Glomerular visceral epithelial cell (primary cell): ENCODE measurements at regions not wholly inside any gene's neighbourhood (a gene's known extent, or its start where the extent isn't known, plus 50 kb on each side); places are given as distances from the start of the nearest gene placed in this dataset.

Source experiments
- DNase-seq: peaks from one replicate; pipeline ENCODE4 v3.0.0-alpha.2; 2016; ENCODE audit errors: extremely low spot score

DNA sequence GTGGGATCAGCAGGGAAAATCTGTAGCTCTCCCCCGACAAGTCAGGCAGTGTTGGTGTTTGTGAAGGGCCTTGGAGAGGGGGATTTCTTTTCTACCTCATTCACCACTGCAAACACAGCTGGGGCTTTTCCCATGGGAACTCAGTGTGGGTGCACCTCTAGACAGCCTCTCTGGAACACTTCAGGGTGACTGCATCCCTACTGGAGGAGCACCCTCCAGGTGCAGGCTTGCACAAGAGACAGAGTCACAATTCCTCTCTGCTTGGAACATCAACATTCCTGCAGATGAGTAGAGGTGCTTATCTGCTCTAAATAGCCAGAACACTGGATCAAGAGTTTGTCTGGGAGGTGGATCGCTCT lies 72.7 kb upstream of the AKAP13 start:
- DNase-seq: no peak

DNA sequence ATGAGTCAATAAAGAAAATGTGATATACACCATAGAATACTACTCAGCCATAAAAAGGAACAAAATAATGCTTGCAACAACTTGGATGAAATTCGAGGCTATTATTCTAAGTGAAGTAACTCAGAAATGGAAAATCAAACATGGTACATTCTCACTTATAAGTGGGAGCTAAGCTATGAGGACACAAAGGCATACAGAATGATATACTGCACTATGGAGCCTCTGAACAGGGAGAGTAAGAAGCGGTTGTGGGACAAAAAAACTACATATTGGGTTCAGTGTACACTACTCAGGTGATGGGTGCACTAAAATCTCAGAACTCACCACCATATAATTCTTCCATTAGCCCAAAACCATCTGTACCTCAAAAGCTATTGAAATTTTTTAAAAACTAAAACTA lies 68.8 kb upstream of the AKAP13 start:
- no peak for DNase-seq

DNA sequence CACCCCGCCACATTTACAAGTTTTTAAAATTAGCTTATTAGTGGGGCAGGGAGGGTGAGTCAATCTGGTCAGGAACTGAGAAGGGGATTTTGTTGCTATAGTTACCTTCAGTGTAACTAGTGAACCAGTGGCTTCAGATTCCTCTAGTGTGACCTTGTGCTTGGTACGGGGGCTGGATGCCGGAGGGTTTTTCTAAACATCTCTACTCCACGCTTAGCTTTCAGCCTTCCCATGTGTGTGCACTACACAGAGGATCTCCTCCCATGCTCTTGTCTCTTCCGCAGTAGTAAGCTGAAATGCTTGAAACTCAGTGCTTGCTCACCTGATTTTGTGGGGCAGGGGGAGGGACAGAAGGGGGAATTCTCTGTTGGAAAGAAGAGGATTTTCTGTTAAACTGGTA lies 67.9 kb upstream of the AKAP13 start:
- DNase-seq: peak; percentile 77

DNA sequence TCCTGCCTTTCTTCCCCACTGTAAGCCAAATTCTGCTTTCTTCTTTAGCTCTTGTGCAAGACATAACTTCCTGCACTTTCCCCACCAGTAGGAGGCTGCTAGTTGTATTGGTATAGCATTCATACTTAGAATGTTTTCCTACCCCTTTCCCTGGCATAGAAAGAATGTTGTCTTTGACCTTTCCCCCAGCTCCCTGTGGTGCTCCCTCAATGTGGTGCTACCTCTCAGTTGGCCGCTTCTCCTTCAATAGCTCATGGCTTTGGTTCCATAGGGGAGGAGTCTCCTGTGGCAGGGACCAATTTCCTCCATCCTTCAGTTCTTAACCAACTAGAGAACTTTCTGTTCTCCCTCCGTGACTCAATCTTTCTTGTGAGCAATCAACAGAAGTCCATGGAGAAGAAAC lies 67.5 kb upstream of the AKAP13 start:
- peak; percentile 29 for DNase-seq

DNA sequence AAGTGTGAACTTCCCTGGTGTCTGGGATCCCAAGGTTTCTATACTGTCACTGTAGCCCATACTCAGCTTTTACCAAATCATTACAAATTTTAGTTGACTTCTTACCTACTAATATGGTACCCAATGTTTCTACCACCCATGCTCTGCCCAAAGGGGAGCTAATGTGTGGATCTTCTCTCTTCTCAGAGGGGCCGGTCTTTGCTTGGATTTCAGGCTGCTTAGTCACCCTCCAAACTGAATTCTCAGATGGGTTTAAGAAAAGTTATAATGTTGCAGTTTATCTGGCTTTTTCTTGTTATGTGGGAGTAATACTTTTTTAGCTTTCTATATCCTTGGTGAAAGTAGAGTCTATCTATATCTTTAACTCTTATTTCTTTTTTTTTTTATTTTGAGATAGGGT lies 67.1 kb upstream of the AKAP13 start:
- no peak for DNase-seq

DNA sequence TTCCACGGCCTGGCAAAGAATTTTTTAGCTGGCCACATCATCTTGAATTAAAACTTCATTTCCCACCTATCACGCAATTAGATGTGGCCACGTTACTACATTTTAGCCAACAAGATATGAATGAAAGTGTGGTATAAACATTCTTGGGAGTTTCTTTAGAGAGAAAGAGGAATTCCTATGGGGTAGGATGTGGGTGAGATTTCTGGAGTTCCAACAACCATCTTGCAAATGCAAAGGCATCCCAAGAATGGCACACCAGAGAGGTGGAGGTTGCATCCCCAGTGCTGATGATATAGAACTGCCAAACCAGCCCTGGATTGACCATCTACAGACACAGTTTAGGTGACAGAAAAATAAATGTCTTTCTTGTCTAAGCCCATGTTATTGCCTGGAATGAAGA lies 66.3 kb upstream of the AKAP13 start:
- DNase-seq: no peak

DNA sequence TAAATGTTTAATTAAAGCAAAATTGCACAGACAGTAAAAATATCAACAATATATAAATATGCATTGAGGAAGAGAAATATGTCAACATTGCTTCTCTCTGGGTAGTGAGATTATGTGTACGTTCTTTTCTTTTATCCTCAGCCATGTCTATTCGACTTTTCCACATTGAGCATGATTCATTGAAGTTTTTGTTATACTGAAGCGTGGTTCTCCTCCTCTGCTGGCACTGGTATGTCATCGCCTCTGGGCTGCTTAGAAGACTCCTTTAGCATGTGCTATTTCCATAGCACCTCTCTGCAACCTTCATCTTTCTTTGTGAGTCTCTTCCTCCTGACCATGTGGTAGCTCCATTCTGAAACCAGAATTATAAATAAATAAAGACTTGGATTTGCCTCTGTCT lies 65.8 kb upstream of the AKAP13 start:
- no peak for DNase-seq

DNA sequence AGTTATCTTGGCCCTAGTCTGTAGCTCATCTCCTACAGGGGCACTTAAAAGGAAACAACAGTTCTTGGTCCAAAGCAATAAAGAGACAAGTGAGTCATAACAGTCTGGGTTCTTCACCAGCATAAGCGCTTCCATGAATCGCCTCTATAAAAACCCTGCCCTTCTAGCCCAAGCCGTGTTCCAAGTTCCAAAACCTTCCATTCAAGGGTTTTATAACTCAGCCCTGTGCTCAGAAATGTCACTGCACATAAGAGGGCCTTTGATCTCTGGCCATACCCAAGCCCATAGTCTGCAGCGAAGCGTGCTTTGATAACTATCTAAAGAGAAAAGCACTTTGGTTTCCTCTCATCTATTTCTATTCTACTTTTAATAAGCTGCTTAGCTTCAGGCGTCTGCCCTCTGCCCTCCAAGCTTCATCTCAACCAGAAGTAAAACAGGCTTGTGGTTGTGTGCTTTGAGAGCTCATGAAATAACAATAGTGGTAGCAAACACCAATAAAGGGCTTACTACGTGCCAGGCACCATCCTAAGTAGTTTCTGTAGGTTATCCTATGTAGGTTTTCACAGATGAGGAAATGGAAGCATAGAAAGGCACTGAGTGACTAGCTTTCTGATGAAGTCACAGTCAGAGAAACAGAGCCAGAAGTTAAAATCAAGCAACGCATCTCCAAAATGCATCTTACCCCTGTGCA lies 64.0 kb upstream of the AKAP13 start:
- no peak for DNase-seq

DNA sequence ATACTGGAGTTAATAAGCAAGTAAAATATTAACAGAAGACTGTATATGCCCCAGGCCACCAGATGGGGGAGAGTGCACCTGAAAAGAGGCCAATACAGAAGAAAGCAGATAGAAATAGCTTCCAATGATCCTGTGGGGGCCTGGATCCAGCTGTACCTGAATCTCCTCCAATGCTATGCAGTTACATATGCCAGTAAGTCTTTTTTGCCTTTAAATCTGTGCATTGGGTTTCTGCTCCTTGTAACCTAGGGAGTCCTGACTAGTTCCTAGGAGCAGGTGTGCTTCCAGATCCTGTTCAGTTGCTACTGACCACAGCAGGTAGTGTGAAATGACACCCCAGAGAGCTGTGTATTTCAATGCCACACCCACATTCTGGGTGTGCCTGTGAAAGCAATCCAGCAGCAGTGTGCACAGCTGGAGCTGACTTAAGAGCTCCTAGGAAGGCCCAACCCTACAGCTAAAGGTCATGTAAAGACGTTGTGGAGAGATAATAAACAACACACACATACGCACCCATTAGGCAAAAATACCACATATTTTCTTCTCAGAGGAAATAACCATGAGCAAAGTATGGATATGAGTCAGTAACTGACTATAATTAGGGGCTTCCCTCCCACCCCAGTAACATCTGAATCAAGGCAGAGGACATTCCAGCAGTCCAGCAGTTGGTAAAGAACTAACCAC lies 62.2 kb upstream of the AKAP13 start:
- peak; percentile 79 for DNase-seq

DNA sequence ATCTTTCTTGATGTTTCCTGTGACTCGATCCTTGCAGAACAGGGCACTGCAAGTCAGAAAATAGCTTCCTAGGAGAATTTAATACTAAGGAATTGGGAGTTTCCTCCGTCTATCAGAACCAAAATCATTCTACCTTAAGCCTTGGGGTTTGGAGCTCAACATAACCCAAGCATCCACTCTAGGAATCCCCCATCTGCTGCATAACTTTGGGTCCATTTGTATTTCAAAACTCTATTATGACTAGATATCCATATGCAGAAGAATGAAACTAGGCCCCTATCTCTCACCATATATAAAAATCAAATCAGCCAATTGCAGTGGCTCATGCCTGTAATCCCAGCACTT lies 61.7 kb upstream of the AKAP13 start:
- DNase-seq: no peak

DNA sequence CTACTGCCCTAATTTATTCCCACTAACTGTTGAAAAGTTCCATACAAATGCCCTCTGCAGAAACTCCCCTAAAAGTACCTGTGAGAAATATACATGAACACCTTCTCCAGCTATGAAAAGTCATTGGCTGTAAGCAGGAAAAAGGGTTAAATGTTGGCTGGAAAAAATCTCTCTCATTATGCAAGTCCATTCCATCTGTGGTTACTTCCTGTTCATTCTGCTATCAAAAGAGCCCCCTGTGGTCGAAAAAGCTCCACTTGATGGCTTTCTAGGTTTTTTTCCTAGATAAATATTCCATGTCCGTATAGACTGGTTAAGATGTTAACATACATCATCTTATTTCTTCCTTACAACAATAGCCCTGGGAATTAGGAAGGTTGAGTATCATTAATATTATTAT lies 56.2 kb upstream of the AKAP13 start:
- DNase-seq: no peak

DNA sequence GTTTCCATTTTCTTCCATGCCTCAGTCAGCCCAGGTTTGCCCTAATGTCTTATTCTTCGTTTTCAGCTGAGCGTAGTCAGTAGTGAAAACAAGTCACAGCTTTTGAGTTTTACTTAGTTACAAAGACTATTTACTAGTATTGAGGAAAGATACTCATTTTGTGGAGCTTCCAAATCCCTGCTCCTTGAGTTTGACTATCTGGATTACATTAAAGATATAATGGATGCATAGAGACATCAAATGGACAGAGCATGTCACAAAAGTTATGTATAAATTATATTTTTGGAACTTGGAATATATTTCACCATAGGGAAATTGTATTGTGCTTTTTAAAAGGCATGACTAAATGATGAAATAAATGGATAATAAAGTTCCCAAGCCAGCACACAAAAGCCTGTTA lies 54.6 kb upstream of the AKAP13 start:
- DNase-seq: no peak

DNA sequence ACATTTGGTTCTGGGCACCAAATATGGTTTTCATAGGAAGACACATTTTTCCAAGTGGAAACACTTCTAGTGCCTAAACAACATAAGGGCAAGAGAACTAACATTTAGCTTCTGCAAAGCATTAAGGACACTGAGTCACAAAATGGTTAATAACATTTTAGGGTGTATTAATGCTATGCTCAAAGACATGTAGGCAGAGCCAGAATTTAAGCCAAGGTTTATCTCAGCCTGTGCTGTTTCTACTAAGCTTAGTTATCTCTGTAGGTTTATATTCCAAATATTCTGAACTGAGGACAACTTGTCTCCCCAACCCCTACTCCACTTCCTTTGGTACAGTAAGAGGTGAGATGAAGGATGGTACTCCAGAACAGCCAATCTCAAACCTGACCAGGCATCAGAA lies 54.1 kb upstream of the AKAP13 start:
- DNase-seq: no peak

DNA sequence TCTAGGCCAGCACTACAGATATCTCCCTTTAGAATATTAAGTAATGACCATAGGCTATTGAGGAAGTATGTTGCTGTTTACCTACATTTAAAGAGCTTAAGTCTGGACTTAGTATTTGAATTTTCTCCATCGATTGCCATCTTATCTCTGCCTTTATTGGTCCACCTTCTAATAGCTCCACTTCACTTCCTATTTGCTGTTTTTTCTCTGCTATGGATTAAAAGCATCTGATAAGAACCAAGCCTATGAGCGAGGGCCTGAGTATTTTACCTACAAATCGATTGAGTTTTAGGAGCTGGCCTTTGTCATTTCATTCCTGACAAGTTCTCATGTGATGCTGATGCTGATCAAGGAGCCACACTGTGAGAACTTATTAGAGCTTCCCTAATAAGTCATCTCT lies 52.6 kb upstream of the AKAP13 start:
- no peak for DNase-seq

DNA sequence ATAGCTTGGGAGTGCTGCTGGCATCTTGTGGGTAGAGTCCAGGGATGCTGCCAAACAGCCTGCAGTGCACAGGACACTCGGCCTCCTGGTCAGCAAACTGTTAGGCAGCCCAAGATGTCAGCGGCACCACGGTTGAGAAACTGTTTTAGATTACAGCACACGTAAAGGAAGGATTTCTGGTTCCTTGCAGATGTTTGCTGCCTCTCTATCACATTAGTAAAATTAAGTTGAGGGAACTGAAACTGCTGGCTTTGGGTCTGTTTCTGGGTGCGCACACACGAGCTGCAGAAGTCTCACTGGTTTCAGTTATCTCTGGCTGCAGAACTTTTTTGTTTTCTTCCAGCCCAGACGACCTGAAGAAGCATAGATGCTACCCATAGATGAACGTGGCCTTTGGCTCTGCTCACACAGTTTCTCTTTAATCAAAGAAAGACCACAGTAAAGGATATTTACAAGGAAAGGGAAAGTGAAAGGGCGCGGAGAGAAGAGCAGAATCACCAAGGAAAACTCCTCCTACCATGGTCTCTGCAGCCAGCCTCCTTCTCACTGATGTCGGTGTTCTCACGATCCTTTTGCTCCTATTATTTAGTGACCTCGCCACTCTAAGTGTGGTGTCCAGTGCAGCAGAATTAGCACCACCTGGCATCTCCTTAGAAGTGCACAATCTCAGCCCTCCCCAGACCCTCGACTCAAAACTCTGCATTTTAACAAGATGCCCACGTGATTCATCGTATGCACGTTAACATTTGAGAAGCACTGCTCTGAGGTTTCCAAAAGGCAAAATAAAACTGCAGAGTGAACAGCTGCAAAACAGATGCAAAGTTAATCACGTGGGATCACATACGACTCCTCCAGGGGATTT lies 50.6 kb upstream of the AKAP13 start:
- peak; percentile 53 for DNase-seq
